PC-3 (cell line): ENCODE measurements at regions not wholly inside any gene's neighbourhood (a gene's known extent, or its start where the extent isn't known, plus 50 kb on each side); places are given as distances from the start of the nearest gene placed in this dataset.

Experiments
- ATAC-seq: fragments of 200-7000 bp; cut with Tn5 transposase; 2 replicates; pipeline ENCODE4 v1.9.1; 2020; ENCODE audit warnings: mild to moderate bottlenecking, moderate library complexity
- BruUV-seq: library from RNA; stranded (reverse); fragments of 400-500 nt; replicated peaks from 2 replicates; lab custom pipeline; 2021; lab: Mats Ljungman, UMichigan
- CTCF ChIA-PET: fragments of 300-600 bp; sonication (Branson Sonifier 250); formaldehyde crosslinking; loops from one replicate; lab custom pipeline; 2022; ENCODE audit warnings: antibody characterized with exemption; lab: Charles Lee
- POLR2A ChIA-PET: fragments of 300-600 bp; sonication (Branson Sonifier 250); formaldehyde crosslinking; loops from one replicate; lab custom pipeline; 2022; ENCODE audit warnings: antibody characterized with exemption; ENCODE audit not compliant: unreplicated experiment; lab: Charles Lee
- DNase-seq: peaks from one replicate; pipeline ENCODE4 v3.0.0-alpha.2; 2015
- H2AFZ ChIP-seq: fragments of 300-600 bp; sonication (generic); 2 replicates; pipeline ENCODE4 v1.6.0; 2016; ENCODE audit warnings: antibody characterized with exemption, low read length
- H3F3A ChIP-seq: fragments of 300-600 bp; sonication (generic); one replicate; pipeline ENCODE4 v1.6.0; 2017; ENCODE audit warnings: antibody characterized with exemption, low read length, control low read depth, mild to moderate bottlenecking; ENCODE audit not compliant: unreplicated experiment
- H3K27ac ChIP-seq: fragments of 300-600 bp; sonication (generic); 2 replicates; pipeline ENCODE4 v1.5.1; 2016; ENCODE audit warnings: mild to moderate bottlenecking, low read length
- H3K27me3 ChIP-seq: fragments of 300-600 bp; sonication (generic); 2 replicates; pipeline ENCODE4 v1.6.1; 2016; ENCODE audit warnings: low read length, mixed read lengths
- H3K36me3 ChIP-seq: fragments of 300-600 bp; sonication (generic); 2 replicates; pipeline ENCODE4 v1.6.1; 2016; ENCODE audit warnings: low read depth, mixed run types, low read length, mixed read lengths
- H3K4me1 ChIP-seq: fragments of 300-600 bp; sonication (generic); 2 replicates; pipeline ENCODE4 v1.5.1; 2016; ENCODE audit warnings: low read length; ENCODE audit not compliant: insufficient read depth
- H3K4me2 ChIP-seq: fragments of 300-600 bp; sonication (generic); 2 replicates; pipeline ENCODE4 v1.6.0; 2016; ENCODE audit warnings: low read length
- H3K4me3 ChIP-seq: fragments of 300-600 bp; sonication (generic); 2 replicates; pipeline ENCODE4 v1.5.1; 2016; ENCODE audit warnings: mild to moderate bottlenecking, low read length, mixed read lengths
- H3K79me2 ChIP-seq: fragments of 300-600 bp; sonication (generic); 2 replicates; pipeline ENCODE4 v1.6.1; 2017; ENCODE audit warnings: low read length, mixed read lengths
- H3K9ac ChIP-seq: fragments of 300-600 bp; sonication (generic); 2 replicates; pipeline ENCODE4 v1.6.0; 2016; ENCODE audit warnings: mild to moderate bottlenecking, low read length
- H3K9me2 ChIP-seq: fragments of 300-600 bp; sonication (generic); replicated peaks from 2 replicates; pipeline ENCODE4 v1.6.1; 2016; ENCODE audit warnings: mixed run types, low read length, mixed read lengths
- H3K9me3 ChIP-seq: fragments of 300-600 bp; sonication (generic); 2 replicates; pipeline ENCODE4 v1.6.1; 2016; ENCODE audit warnings: low read length, mixed read lengths
- H4K20me1 ChIP-seq: fragments of 300-600 bp; sonication (generic); 2 replicates; pipeline ENCODE4 v1.6.1; 2016; ENCODE audit warnings: low read length, mixed read lengths
- CTCF ChIP-seq: fragments of 300-600 bp; sonication (generic); conservative IDR thresholded peaks from 2 replicates; pipeline ENCODE4 v1.5.1; 2017; ENCODE audit warnings: antibody characterized with exemption, low read depth, mild to moderate bottlenecking, low read length
- EZH2 ChIP-seq: fragments of 300-600 bp; sonication (generic); IDR thresholded peaks from one replicate; pipeline ENCODE4 v1.6.1; 2017; ENCODE audit warnings: antibody characterized with exemption, mild to moderate bottlenecking, low read length; ENCODE audit not compliant: unreplicated experiment
- EZH2phosphoT487 ChIP-seq: fragments of 300-600 bp; sonication (generic); IDR thresholded peaks from 2 replicates; pipeline ENCODE4 v1.6.1; 2018; ENCODE audit warnings: mild to moderate bottlenecking, antibody characterized with exemption, low read length, borderline replicate concordance
- intact Hi-C: fragments of 100-400 bp; cut with micrococcal nuclease; formaldehyde crosslinking; loops from 2 replicates; pipeline ENCODE4 v1.9.0; 2023

GRCh38 chr1:118785246-118785645 is 202.9 kb downstream of the TBX15 start:
- CTCF ChIA-PET, result no interaction called here
- ATAC-seq, result no peak
- POLR2A ChIA-PET, result no interaction called here

GRCh38 chr1:118783095-118783758 is 204.9 kb downstream of the TBX15 start:
- ATAC-seq (no peak), DNase-seq (peak; percentile 14)
- POLR2A ChIA-PET, result no interaction called here
- no peak overlapping the region for H2AFZ ChIP-seq
- H4K20me1 ChIP-seq, result no peaks in the 10 kb centered on the region
- TF ChIP-seq EZH2phosphoT487 (no peak), EZH2 (no peak), CTCF (no peak)
- intact Hi-C loops, result no loop called here
- H3K9me2 ChIP-seq, result no peaks in the 10 kb centered on the region
- BruUV-seq, result no TSS peak
- no peaks in the 10 kb centered on the region for H3K4me1 ChIP-seq
- H3K9ac ChIP-seq, result no peak overlapping the region
- no peaks in the 10 kb centered on the region for H3K36me3 ChIP-seq
- no peak overlapping the region for H3K4me3 ChIP-seq
- no peaks in the 10 kb centered on the region for H3K79me2 ChIP-seq
- no peaks in the 10 kb centered on the region for H3K27me3 ChIP-seq
- CTCF ChIA-PET, result no interaction called here
- no peak overlapping the region for H3K27ac ChIP-seq
- no peaks in the 10 kb centered on the region for H3K9me3 ChIP-seq
- no peak overlapping the region for H3K4me2 ChIP-seq
- no peaks in the 10 kb centered on the region for H3F3A ChIP-seq

More at GRCh38 chr1:118785246-118785645, 202.9 kb downstream of the TBX15 start:
- no peaks in the 10 kb centered on the region for H3K79me2 ChIP-seq
- no peaks in the 10 kb centered on the region for H4K20me1 ChIP-seq
- DNase-seq, result peak; percentile 46
- no peak overlapping the region for H3K9ac ChIP-seq
- no peak overlapping the region for H3K27ac ChIP-seq
- H3K4me3 ChIP-seq, result no peak overlapping the region
- no peaks in the 10 kb centered on the region for H3K27me3 ChIP-seq
- H2AFZ ChIP-seq, result no peak overlapping the region
- intact Hi-C loops, result no loop called here
- no peaks in the 10 kb centered on the region for H3K9me3 ChIP-seq
- no peaks in the 10 kb centered on the region for H3K9me2 ChIP-seq
- H3K4me2 ChIP-seq, result no peak overlapping the region
- H3K4me1 ChIP-seq, result no peaks in the 10 kb centered on the region
- H3F3A ChIP-seq, result no peaks in the 10 kb centered on the region
- no peaks in the 10 kb centered on the region for H3K36me3 ChIP-seq
- no TSS peak for BruUV-seq
- no peak for TF ChIP-seq EZH2
- no peak for TF ChIP-seq CTCF

GRCh38 chr1:118773656-118774055 is 214.5 kb downstream of the TBX15 start:
- Histone ChIP-seq H3K9ac (no peak overlapping the region), H4K20me1 (no peaks in the 10 kb centered on the region), H3K4me3 (no peak overlapping the region), H3K9me2 (no peaks in the 10 kb centered on the region), H3K9me3 (no peaks in the 10 kb centered on the region), H3K27ac (no peak overlapping the region), H3K79me2 (no peaks in the 10 kb centered on the region), H2AFZ (no peak overlapping the region), H3K4me2 (no peak overlapping the region), H3K4me1 (peaks cover 3% of the 10 kb centered on the region; the same call in 1 of the 2 replicates), H3K27me3 (no peaks in the 10 kb centered on the region), H3F3A (no peaks in the 10 kb centered on the region), H3K36me3 (no peaks in the 10 kb centered on the region)
- POLR2A ChIA-PET, result no interaction called here
- ATAC-seq (peak; percentile 37; the same call in 1 of the 2 replicates), DNase-seq (peak; percentile 59)
- intact Hi-C loops, result no loop called here
- no peak for TF ChIP-seq CTCF
- TF ChIP-seq EZH2phosphoT487, result no peak
- TF ChIP-seq EZH2, result no peak
- CTCF ChIA-PET, result no interaction called here
- no TSS peak for BruUV-seq
